CD8-positive, alpha-beta memory T cell (primary cell): ENCODE measurements at regions not wholly inside any gene's neighbourhood (a gene's known extent, or its start where the extent isn't known, plus 50 kb on each side); places are given as distances from the start of the nearest gene placed in this dataset.
"Not testable (repeated sequence)": the region's sequence is repeated elsewhere in the genome, so short reads cannot be mapped to it uniquely, and the experiment has no call there.

Experiments used
- CTCF ChIA-PET: fragments of 350-600 bp; sonication (Branson Sonifier 250); formaldehyde crosslinking; loops from one replicate; lab custom pipeline; 2021; ENCODE audit warnings: antibody characterized with exemption; lab: Charles Lee
- POLR2A ChIA-PET: fragments of 350-600 bp; sonication (Branson Sonifier 250); formaldehyde crosslinking; loops from one replicate; lab custom pipeline; 2021; ENCODE audit warnings: antibody characterized with exemption; lab: Charles Lee
- DNase-seq, 5 donors: peaks; one replicate each; pipeline versions ENCODE4 v3.0.0 to v3.0.0-alpha.2; 2020 to 2022; ENCODE audit warnings: mixed read lengths in 1 of 5
- H3K27ac ChIP-seq: one replicate; pipeline ENCODE4 v1.7.0; 2013; ENCODE audit warnings: low read depth, mild to moderate bottlenecking, low read length, moderate library complexity
- H3K27me3 ChIP-seq: 2 replicates; pipeline ENCODE4 v1.7.0; 2013; ENCODE audit warnings: low read length, mild to moderate bottlenecking; ENCODE audit not compliant: insufficient read depth, poor library complexity, severe bottlenecking
- H3K36me3 ChIP-seq: 2 replicates; pipeline ENCODE4 v1.7.0; 2013; ENCODE audit warnings: mild to moderate bottlenecking, low read length, moderate library complexity; ENCODE audit not compliant: insufficient read depth
- H3K4me1 ChIP-seq: 2 replicates; pipeline ENCODE4 v1.7.0; 2013; ENCODE audit warnings: mild to moderate bottlenecking, low read length, moderate library complexity; ENCODE audit not compliant: insufficient read depth
- H3K4me3 ChIP-seq: 2 replicates; pipeline ENCODE4 v1.7.0; 2013; ENCODE audit warnings: mild to moderate bottlenecking, low read length
- H3K9me3 ChIP-seq: 2 replicates; pipeline ENCODE4 v1.7.0; 2013; ENCODE audit warnings: mild to moderate bottlenecking, low read length
- H3K27ac Mint-ChIP-seq, 8 donors: one replicate each; pipeline ENCODE4 v1.8.0; 2020 to 2021; ENCODE audit warnings: mixed read lengths in 8 of 8, mild to moderate bottlenecking in 6 of 8, inconsistent platforms in 3 of 8, moderate library complexity in 3 of 8
- H3K27me3 Mint-ChIP-seq, 2 donors: one replicate each; pipeline ENCODE4 v1.8.0; 2020 to 2021; ENCODE audit warnings: mixed read lengths in 2 of 2, mild to moderate bottlenecking in 1 of 2, moderate library complexity in 1 of 2
- H3K36me3 Mint-ChIP-seq, 3 donors: one replicate each; pipeline ENCODE4 v1.8.0; 2020 to 2021; ENCODE audit warnings: mixed read lengths in 3 of 3, inconsistent platforms in 1 of 3, mild to moderate bottlenecking in 1 of 3
- H3K4me1 Mint-ChIP-seq, 3 donors: one replicate each; pipeline ENCODE4 v1.8.0; 2020 to 2021; ENCODE audit warnings: mixed read lengths in 3 of 3, inconsistent platforms in 1 of 3, mild to moderate bottlenecking in 1 of 3
- H3K4me3 Mint-ChIP-seq, 7 donors: one replicate each; pipeline ENCODE4 v1.8.0; 2020 to 2021; ENCODE audit warnings: mixed read lengths in 7 of 7, mild to moderate bottlenecking in 6 of 7, moderate library complexity in 4 of 7, inconsistent platforms in 2 of 7
- H3K9me3 Mint-ChIP-seq, 5 donors: one replicate each; pipeline ENCODE4 v1.8.0; 2020 to 2022; ENCODE audit warnings: mixed read lengths in 5 of 5, mild to moderate bottlenecking in 3 of 5, moderate library complexity in 2 of 5, inconsistent platforms in 1 of 5

DNA sequence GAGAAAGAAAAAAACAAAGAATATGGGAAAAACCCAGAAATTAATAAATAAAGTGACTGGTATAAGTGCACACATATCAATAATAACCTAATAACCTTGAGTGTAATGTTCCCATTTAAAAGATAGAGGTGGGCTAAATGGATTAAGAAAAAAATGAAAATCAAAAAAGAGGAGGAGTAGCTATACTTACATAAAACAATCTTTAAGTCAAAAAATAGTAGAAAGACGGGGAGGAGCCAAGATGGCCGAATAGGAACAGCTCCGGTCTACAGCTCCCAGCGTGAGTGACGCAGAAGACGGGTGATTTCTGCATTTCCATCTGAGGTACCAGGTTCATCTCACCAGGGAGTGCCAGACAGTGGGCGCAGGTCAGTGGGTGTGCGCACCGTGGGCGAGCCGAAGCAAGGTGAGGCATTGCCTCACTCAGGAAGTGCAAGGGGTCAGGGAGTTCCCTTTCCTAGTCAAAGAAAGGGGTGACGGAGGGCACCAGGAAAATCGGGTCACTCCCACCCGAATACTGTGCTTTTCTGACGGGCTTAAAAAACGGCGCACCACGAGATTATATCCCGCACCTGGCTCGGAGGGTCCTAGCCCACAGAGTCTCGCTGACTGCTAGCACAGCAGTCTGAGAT lies 279.0 kb downstream of the RPAP3 start:
- not testable (repeated sequence) for H3K27ac ChIP-seq, H3K27me3 Mint-ChIP-seq, H3K36me3 Mint-ChIP-seq, H3K9me3 ChIP-seq, H3K27me3 ChIP-seq, H3K4me1 ChIP-seq, H3K4me3 ChIP-seq, H3K36me3 ChIP-seq
- peak; percentile 8 to 70 (median 62) for DNase-seq
- CTCF ChIA-PET = interaction anchor here (0.6 to 0.9 kb wide), 2 partner anchors 356 to 1107 kb away, joined by 3 read pairs; no protein-coding TSS in a partner anchor
- POLR2A ChIA-PET = interaction anchor here (0.7 kb wide), 1 partner anchor 154 kb away, joined by 4 read pairs; no protein-coding TSS in a partner anchor
- Mint-ChIP-seq H3K9me3 (peaks cover 0 to 11% (median 6%) of the 10 kb centered on the region in 5 donors), H3K4me3 (peak overlapping the region; percentile 82 to 96 (median 87)), H3K27ac (peak overlapping the region; percentile 22 to 98 (median 92)), H3K4me1 (peaks cover 16 to 37% (median 25%) of the 10 kb centered on the region in 3 donors)

DNA sequence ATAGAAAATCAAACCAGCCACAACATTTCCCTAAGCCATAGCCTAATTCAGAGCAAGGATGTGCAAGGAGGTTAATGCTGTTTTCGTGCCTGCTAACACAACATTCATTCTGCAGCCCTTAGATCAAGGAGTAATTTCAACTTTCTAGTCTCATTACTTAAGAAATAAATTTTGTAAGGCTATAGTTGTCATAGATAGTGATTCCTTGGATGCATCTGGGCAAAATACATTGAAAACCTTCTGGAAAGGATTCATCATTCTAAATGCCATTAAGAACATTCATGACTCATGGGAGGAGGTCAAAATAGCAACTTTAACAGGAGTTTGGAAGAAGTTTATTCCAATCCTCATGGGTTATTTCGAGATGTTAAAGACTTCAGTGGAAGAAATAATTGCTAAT lies 283.2 kb downstream of the RPAP3 start:
- H3K27me3 Mint-ChIP-seq = peaks cover 9 to 17% of the 10 kb centered on the region in 2 donors
- Histone ChIP-seq H3K27ac (no peak overlapping the region), H3K36me3 (no peaks in the 10 kb centered on the region), H3K9me3 (no peaks in the 10 kb centered on the region), H3K27me3 (no peaks in the 10 kb centered on the region), H3K4me3 (no peak overlapping the region), H3K4me1 (peaks cover 5% of the 10 kb centered on the region)
- H3K27ac Mint-ChIP-seq = no peak overlapping the region
- peaks cover 0 to 5% (median 3%) of the 10 kb centered on the region in 5 donors for H3K9me3 Mint-ChIP-seq
- no peak for DNase-seq
- peaks cover 16 to 37% (median 25%) of the 10 kb centered on the region in 3 donors for H3K4me1 Mint-ChIP-seq
- no peak overlapping the region for H3K4me3 Mint-ChIP-seq
- POLR2A ChIA-PET = no interaction called here
- H3K36me3 Mint-ChIP-seq = peaks cover 0 to 16% (median 4%) of the 10 kb centered on the region in 3 donors
- CTCF ChIA-PET = no interaction called here

DNA sequence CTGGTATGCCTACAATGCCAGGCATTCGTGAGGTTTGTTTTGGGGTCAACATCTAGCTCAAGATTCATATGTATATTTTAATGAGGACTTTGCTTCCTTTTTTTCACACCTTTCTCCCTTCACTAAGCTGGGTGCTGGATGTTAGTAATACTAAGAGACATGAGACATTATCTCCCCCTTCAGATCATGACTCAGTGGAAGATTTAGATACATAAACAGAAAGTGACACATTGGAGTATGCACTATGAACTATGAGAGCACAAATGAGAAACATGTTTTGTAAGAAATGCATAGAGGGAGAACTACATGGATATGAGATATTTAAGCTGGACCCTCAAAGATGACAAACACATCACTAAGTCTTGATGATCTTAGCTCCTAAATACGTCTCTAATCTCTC lies 286.3 kb downstream of the RPAP3 start:
- Mint-ChIP-seq H3K27ac (no peak overlapping the region), H3K27me3 (peaks cover 7 to 10% of the 10 kb centered on the region in 2 donors), H3K4me1 (peaks cover 5 to 25% (median 11%) of the 10 kb centered on the region in 3 donors), H3K36me3 (peaks cover 0 to 18% (median 9%) of the 10 kb centered on the region in 3 donors), H3K4me3 (no peak overlapping the region), H3K9me3 (no peaks in the 10 kb centered on the region)
- Histone ChIP-seq H3K9me3 (no peaks in the 10 kb centered on the region), H3K27ac (no peak overlapping the region), H3K4me3 (no peak overlapping the region), H3K4me1 (peaks cover 4% of the 10 kb centered on the region), H3K36me3 (no peaks in the 10 kb centered on the region), H3K27me3 (no peaks in the 10 kb centered on the region)
- no peak for DNase-seq
- POLR2A ChIA-PET = no interaction called here
- CTCF ChIA-PET = no interaction called here

DNA sequence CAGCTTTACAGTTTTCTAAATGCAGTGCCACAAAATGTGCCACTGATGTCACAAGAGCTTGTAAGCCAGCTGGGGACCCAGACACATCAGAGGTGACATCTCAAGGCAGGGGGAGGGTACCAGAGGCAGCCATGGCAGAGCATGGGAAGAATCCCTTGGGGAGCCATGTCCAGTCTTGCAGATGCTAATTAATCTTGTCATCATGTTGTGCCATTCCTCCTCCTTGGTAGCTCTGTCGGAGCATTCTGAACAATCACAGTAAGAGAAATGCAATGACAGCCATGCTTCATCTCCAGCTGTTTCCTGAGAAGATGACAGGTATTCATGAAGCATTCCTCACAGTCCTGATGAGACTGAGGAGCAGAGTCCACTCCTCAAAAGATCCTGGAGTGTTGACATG lies 287.9 kb downstream of the RPAP3 start:
- H3K27ac ChIP-seq = no peak overlapping the region
- H3K4me3 Mint-ChIP-seq = no peak overlapping the region
- CTCF ChIA-PET = no interaction called here
- H3K4me1 ChIP-seq = peaks cover 8% of the 10 kb centered on the region
- DNase-seq = no peak
- H3K9me3 Mint-ChIP-seq = no peaks in the 10 kb centered on the region
- no peaks in the 10 kb centered on the region for H3K36me3 ChIP-seq
- H3K4me1 Mint-ChIP-seq = peaks cover 6 to 32% (median 15%) of the 10 kb centered on the region in 3 donors
- H3K27ac Mint-ChIP-seq = no peak overlapping the region
- H3K27me3 ChIP-seq = no peaks in the 10 kb centered on the region
- no peak overlapping the region for H3K4me3 ChIP-seq
- H3K36me3 Mint-ChIP-seq = peaks cover 0 to 12% (median 7%) of the 10 kb centered on the region in 3 donors
- H3K27me3 Mint-ChIP-seq = peaks cover 0 to 10% of the 10 kb centered on the region in 2 donors
- H3K9me3 ChIP-seq = no peaks in the 10 kb centered on the region
- POLR2A ChIA-PET = interaction anchor here (0.6 kb wide), 1 partner anchor 233 kb away, joined by 4 read pairs; no protein-coding TSS in a partner anchor

DNA sequence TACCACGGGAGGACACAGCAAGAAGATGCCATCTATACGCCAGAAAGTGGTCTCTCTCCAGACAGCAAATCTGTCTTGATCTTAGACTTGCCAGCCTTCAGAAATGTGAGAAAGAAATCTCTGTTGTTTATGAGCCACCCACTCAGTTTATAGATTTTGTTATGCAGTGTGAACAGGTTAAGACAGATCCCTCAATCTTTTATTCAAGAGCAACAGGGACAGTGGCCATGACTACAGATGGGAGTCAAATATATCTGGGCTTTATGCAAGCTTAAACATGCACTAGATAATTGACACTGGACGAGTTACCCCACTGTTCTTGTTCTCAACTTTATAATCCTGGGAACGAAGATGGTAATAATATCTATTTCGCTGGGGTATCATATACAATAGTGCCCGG lies 288.7 kb downstream of the RPAP3 start:
- POLR2A ChIA-PET = no interaction called here
- Mint-ChIP-seq H3K36me3 (peaks cover 0 to 12% (median 7%) of the 10 kb centered on the region in 3 donors), H3K4me3 (no peak overlapping the region), H3K4me1 (peaks cover 6 to 33% (median 21%) of the 10 kb centered on the region in 3 donors), H3K27me3 (peaks cover 0 to 10% of the 10 kb centered on the region in 2 donors), H3K9me3 (no peaks in the 10 kb centered on the region), H3K27ac (peak overlapping the region in 1 of 8 donors; percentile 15)
- Histone ChIP-seq H3K36me3 (no peaks in the 10 kb centered on the region), H3K4me3 (no peak overlapping the region), H3K9me3 (no peaks in the 10 kb centered on the region), H3K27ac (no peak overlapping the region), H3K4me1 (peaks cover 16% of the 10 kb centered on the region), H3K27me3 (no peaks in the 10 kb centered on the region)
- CTCF ChIA-PET = no interaction called here
- no peak for DNase-seq

DNA sequence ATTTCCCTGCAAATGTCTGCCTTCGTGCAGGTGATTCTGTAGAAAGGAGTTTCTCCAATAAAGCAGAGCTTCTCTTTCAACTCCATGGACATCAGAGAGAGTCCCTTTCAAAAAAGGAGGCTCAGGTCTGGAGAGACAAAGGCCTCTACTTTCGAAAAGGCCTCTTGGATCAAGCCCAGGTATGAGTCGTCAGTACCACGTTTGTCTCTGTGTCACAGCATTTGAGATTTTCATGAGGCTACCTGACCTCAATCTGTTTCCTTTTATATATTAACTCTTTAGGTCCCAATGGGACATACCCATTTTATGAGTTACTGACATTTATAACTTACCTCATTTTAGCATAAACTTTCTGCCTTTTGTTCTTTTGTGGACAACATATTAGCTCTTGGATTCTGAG lies 290.8 kb downstream of the RPAP3 start:
- Histone ChIP-seq H3K36me3 (no peaks in the 10 kb centered on the region), H3K4me3 (no peak overlapping the region), H3K27me3 (no peaks in the 10 kb centered on the region), H3K9me3 (no peaks in the 10 kb centered on the region), H3K27ac (no peak overlapping the region), H3K4me1 (peaks cover 36% of the 10 kb centered on the region)
- Mint-ChIP-seq H3K36me3 (peaks cover 0 to 11% (median 6%) of the 10 kb centered on the region in 3 donors), H3K27me3 (peaks cover 0 to 8% of the 10 kb centered on the region in 2 donors), H3K4me3 (no peak overlapping the region), H3K9me3 (no peaks in the 10 kb centered on the region), H3K27ac (peak overlapping the region in 4 of 8 donors; percentile 24 to 59 (median 46)), H3K4me1 (peaks cover 6 to 51% (median 36%) of the 10 kb centered on the region in 3 donors)
- ChIA-PET POLR2A (no interaction called here), CTCF (no interaction called here)
- no peak for DNase-seq

DNA sequence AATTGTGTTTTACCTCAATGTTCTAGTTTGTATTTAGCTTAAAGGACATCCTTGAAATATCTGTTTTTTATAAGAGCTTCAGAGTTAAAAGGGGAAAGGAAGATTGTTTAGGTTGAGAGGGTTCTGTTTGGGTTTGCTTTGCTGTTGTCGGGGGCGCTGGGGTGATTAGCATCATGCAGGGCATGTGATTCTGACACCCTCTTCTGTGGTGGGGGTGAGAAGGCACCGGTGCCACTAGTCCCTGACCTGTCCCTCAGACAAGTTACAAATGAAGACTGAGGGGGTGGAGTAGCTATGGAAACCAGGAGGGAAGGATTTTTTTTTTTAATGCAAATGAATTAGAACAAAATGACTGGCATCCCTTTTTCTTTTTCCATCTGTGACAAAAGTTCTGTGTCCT lies 291.3 kb downstream of the RPAP3 start:
- Mint-ChIP-seq H3K27ac (peak overlapping the region in 6 of 8 donors; percentile 16 to 85 (median 50)), H3K9me3 (no peaks in the 10 kb centered on the region), H3K27me3 (peaks cover 0 to 3% of the 10 kb centered on the region in 2 donors), H3K4me1 (peaks cover 6 to 56% (median 37%) of the 10 kb centered on the region in 3 donors), H3K4me3 (no peak overlapping the region), H3K36me3 (peaks cover 0 to 6% (median 5%) of the 10 kb centered on the region in 3 donors)
- DNase-seq = no peak
- Histone ChIP-seq H3K9me3 (no peaks in the 10 kb centered on the region), H3K4me1 (peaks cover 41% of the 10 kb centered on the region), H3K27me3 (no peaks in the 10 kb centered on the region), H3K27ac (no peak overlapping the region), H3K4me3 (no peak overlapping the region), H3K36me3 (no peaks in the 10 kb centered on the region)
- ChIA-PET CTCF (no interaction called here), POLR2A (no interaction called here)

DNA sequence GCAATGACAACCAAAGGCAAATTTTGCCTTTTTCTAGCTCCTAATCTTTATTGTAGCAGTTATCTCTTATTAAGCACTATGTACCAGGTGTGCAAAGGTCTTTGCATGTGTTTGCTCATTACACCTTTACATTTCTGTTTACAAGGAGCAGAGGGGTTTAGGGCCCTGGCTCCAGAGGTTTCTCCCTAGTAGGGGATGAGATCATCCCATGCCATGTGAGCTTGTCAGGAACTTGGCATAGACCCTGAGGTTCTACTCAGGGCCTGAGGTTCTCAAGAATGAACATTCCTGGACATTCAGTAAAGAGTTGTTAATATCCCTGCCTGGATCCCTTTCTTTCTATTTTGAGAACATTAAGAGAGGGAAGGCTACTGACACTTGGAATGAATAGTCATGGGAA lies 292.0 kb downstream of the RPAP3 start:
- DNase-seq = no peak
- Histone ChIP-seq H3K36me3 (no peaks in the 10 kb centered on the region), H3K4me3 (no peak overlapping the region), H3K9me3 (no peaks in the 10 kb centered on the region), H3K27me3 (no peaks in the 10 kb centered on the region), H3K4me1 (peaks cover 46% of the 10 kb centered on the region), H3K27ac (no peak overlapping the region)
- peaks cover 0 to 5% (median 3%) of the 10 kb centered on the region in 3 donors for H3K36me3 Mint-ChIP-seq
- CTCF ChIA-PET = no interaction called here
- no peak overlapping the region for H3K4me3 Mint-ChIP-seq
- H3K27me3 Mint-ChIP-seq = no peaks in the 10 kb centered on the region
- H3K27ac Mint-ChIP-seq = peak overlapping the region in 2 of 8 donors; percentile 11 to 14
- H3K4me1 Mint-ChIP-seq = peaks cover 9 to 62% (median 41%) of the 10 kb centered on the region in 3 donors
- H3K9me3 Mint-ChIP-seq = no peaks in the 10 kb centered on the region
- POLR2A ChIA-PET = no interaction called here
